ENCODE measurements at regions not wholly inside any gene's neighbourhood (a gene's known extent, or its start where the extent isn't known, plus 50 kb on each side); places are given as distances from the start of the nearest gene placed in this dataset.
"Not testable (repeated sequence)": the region's sequence is repeated elsewhere in the genome, so short reads cannot be mapped to it uniquely, and the experiment has no call there.

DNA sequence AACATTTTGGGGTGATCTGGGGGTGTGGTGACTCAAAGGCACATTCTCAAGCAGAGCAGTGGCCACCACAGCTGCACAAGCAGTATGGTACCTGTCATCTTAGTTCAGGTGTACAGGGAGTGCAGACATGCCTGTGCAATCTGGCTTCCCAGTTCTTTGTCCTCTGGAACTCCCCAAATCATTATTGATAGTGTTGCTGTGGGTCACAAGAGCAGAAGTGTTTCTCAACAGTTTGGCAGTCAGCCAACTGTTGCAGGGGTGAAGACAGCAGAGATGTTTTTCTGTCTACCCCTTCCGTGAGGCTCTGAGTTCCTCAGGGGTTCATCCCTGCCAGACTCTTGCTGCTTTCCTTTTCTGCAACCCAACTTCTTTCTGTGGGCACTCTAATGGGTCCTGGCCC is 206.5 kb upstream of the ZSWIM2 start:
- DNase-seq = no peak

DNA sequence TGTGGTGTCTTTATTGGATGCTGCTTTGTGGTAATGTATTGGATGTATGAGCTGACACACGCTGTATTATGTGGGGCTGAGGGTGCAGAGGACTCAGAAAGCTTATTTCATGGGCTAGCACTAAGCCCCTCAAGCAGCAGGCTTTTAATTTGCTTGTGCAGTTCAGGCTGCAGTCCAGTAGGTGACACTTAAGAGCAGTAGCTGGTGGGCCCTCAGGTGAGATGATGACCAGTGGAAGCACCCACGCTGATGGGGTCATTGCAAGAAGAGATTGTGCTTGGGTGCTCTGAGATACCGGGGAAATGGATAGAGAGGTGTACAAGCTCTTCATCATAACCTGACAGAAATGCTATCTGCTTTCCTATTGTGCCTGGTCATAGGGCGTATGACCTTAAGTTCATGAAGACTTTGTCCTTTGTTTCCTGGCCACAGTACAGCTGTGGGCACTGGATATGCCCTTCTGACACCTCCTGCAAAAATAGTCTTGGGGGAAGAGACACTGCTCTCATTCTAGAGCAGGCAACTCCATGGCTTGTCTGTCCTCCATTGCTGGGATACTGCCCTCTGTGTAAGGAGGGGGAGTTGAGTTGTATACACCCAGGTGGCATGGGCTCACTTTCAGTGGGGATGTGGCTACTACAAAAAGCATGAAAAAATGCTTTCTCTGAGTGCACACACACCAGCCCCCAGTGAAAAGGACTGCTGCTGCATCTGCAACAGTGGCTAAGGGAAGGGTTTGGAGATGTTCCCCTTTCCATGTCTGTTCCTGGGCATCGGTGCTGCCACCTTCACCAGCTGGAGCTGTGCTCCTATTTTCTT is 205.7 kb upstream of the ZSWIM2 start:
- DNase-seq = no peak

DNA sequence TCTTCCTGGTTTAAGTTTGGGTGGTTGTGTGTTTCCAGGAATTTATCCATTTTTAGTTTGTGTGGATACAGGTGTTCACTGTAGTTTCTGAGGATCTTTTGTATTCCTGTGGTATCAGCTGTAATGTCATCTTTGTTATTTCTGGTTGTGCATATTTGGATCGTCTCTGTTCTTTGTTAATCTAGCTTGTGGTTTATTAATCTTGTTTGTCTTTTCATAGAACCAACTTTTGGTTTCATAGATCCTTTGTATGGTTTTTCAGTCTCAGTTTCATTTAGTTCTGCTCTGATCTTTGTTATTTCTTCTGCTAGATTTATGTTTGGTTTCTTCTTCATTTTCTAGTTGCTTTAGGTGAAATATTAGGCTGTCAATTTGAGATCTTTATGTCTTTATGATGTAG is 202.4 kb upstream of the ZSWIM2 start:
- no peak for DNase-seq

DNA sequence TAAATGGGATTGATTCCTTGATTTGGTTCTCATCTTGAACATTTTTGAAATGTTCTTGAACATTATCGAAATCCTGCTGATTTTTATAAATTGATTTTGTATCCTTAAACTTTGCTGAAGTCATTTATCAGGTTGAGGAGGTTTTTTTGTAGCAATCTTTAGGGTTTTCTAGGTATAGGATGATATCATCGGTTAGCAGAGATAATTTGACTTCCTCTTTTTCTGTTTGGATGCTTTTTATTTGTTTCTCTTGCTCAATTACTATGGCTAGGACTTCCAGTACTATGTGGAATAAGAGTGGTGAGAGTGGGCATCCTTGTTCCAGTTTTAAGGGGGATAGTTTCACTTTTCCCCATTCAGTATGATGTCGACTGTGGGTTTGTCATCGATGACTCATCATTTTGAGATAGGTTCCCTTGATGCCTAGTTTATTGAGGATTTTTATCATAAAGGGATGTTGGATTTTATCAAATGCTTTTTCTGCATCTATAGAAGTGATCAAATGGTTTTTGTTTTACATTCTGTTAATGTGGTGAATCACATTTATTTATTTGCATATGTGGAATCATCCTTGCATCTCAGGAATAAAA is 201.5 kb upstream of the ZSWIM2 start:
- DNase-seq = no peak

DNA sequence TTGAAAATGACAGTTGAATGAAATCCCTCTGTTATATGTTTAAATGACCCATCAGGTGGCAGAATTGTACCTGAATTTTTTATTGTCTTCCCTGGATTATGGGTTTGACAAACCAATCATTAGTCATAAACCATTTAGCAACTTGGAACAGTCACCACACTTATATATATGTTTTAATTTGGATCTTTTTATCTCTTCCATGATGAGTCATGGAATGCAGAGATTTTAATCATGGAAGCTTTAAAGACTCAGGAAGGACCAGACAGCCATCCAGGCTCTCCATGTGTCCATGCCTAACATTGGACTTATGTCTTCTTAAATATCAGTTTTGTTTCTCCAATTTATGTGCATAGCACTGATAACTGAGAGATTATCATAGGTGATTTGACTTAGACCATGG is 188.3 kb upstream of the ZSWIM2 start:
- no peak for DNase-seq

DNA sequence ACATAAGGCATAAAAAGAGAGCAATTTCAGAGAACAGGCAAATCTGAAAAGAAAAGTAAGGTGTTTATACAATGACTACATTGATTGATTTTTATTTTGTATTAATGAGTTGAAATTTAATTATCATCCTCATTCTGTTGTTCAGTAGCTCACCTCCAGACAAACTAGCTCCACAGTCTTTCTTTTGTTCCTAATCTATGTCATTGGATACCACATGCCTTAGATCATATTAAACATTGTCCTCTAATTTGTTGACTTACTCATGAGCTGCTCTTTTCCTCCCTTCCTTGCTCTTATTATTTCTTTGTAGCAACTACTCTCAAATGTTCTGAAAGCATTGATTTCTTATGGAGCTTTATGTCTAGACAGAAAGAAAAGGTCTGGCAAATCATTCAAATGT is 185.5 kb upstream of the ZSWIM2 start:
- DNase-seq = no peak

DNA sequence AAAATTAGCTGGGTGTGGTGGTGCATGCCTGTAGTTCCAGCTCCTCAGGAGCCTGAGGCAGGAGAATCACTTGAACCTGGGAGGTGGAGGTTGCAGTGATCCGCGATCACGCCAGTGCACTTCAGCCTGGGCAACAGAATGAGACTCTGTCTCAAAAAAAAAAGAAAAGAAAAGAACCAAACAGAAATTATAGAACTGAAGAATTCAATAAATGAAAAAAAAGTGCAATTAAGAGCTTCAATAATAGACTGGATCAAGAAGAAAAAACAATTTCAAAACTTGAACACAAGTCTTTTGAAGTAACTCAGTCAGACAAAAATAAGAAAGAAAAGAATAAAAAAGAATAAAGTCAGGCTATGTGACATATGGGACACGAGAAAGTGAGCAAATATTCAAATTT is 175.8 kb upstream of the ZSWIM2 start:
- DNase-seq = no peak

DNA sequence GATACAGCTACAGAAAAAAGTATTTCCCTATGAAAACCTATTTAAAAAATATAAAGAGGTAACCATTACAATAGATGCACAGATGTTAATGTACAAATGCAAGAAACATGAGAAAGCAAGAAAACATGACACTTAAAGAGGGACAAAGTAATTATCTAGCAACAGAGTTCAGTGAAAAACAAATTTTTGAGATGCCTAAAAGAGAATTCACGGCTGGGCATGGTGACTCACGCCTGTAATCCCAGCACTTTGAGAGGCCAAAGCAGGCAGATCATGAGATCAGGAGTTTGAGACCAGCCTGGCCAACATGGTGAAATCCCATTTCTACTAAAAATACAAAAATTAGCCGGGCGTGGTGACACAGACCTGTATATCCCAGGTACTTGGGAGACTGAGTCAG is 175.0 kb upstream of the ZSWIM2 start:
- DNase-seq = not testable (repeated sequence)

DNA sequence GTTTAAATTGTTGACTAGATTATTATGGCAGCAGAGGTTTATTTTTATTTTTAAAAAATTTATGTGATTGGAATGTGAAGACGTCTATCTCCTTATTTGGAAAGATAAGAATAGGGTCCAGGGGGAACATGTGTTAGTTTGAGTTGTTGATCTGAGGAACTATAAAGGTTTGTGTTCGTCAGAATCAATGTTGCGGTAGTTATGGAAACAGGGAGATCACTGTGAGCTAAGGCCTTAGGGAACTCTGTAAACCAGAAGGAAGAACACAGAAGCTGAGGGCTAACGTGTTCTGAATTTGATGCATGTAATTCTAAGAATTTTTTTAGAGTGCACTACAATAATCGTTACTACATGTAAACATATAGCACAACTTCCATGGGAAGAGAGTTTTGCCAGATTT is 168.5 kb upstream of the ZSWIM2 start:
- DNase-seq = no peak

DNA sequence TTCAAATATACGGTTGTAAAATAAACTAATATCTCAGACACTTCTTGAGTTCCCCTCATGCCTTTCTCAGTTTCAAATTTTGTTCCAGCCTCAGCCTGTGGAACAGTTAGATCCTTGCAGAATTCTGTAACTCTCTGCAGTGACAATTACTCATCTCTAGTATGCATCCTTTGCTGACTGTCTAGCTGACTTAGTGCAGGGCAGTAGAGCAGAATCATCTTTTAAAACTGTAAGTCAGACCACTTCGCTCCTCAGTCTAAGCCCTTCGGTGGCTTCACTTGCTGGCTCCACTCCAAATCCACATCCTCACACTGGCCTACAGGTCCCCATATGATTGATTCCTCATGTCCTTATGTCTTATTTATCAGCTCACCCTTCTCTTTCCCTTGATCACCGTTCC is 164.1 kb upstream of the ZSWIM2 start:
- DNase-seq = no peak

DNA sequence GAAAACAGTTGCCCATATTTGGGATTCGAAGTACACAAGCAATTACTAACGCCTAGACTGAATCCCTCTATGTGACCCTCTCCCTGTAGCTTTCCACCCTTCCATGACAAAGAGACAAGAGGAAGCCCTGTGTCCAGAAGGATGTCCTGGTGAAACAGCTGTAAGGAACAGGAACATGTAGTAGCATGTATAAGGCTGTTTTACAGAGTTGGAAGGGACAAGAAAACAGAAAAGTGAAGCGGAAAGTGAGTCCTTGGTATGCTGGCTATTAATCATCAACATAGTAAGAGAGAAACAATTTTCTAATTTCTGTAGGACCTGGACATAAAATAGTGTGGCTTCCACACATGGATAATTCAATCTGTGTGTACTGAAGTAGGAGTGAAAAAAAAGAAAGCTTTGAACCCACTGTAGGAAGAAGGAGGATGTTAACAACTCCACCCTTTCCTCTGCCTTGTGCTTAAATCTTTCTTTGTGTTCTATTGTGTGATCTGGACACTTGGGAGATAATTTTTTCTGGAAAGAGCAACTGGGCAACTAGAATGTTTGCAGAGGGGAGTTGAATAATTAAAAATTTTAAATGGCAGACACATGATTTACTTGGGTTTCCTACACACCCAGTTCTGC is 162.3 kb upstream of the ZSWIM2 start:
- no peak for DNase-seq

DNA sequence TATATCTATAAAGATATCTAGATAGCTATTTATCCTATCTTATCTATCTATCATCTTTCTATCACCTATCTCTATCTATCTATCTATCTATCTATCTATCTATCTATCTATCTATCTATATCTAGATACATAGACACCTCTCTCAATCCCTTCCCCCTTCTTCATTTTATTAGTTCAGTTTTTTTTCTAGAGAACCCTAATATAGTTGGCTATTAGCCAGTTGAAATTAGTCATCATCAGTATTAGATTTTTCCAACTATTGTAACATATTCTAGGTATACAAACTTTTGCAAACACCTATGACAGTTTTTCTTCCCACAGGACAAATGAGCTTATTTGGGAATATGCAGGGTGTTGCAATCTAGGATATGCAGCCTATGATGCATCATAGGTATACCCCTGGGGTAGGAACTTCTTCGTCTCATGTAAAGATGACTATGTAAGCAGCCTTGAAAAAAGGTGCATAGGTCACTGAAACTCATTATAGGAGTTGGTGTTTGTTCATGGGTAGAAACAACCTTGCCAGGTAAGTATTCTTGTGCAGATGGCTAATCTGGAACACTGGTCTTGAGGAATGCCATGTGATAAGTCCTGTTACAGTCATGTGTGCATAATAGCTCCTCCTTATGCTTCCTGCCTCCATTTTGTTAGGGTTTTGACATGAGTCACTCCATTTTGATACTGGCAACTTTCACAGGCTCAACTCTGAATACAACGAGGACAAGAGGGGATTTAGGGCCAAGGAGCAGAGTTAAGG is 160.7 kb upstream of the ZSWIM2 start:
- DNase-seq = no peak

DNA sequence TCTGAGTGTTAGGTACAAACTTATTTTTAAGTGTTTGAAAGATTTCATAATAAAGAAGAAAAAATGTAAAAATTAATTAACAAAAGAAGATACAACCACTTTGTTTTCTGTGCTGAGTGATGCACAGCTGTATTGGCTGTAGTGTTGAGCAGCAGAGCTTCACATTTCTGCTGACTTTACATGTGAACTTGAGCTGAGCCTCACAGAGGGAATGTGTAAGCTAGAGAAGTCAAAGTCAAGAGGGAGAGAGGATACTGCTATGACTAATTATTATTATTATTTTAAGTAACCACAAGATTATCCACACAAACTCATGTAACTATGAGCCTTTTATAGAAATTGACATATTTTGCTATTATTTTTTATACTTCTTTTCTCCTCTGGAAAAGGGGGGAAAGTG is 159.1 kb upstream of the ZSWIM2 start:
- no peak for DNase-seq

DNA sequence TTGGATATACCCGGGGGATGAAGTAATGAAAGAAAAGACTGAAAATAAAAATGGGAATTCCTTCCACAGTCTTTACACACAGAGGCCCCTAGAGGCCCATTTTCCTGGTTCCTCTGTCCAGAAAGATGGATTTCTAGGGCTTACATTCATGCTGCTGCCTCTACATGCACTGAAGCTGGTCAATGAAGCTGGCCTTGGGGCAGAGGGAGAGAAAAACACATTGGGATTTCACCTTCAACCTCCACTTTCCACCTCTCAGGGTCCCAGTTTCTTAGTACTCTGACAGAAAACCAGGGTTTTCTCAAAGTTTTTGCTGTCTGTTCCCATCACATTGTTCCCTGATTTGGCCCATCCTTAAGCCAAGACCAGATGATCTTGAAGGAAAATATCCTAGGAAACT is 154.6 kb upstream of the ZSWIM2 start:
- DNase-seq = no peak

DNA sequence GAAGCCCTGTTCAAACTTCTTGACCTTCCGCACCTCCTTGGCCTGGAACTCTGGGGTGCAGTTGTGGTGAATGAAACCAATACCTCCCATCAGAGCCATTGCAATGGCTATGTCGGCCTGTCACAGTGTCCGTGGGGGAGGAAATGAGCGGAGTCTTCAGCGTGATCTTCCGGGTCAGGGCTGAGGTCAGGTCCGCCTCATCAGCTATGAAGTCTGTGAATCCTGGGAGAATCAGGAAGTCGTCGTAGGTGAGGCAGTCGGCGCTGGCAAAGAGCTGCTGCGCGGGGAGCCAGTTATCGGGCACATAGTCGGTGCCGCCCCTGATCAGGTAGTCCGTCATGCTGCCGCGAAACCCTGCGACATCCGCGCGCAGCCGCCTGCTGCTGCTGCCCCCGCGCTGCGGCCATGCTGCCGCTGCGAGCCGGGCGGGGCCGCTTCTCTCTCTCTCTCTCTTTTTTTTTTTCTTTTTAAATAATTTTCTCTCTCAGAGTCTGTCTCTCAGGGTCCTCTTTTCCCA is 154.1 kb upstream of the ZSWIM2 start:
- no peak for DNase-seq

DNA sequence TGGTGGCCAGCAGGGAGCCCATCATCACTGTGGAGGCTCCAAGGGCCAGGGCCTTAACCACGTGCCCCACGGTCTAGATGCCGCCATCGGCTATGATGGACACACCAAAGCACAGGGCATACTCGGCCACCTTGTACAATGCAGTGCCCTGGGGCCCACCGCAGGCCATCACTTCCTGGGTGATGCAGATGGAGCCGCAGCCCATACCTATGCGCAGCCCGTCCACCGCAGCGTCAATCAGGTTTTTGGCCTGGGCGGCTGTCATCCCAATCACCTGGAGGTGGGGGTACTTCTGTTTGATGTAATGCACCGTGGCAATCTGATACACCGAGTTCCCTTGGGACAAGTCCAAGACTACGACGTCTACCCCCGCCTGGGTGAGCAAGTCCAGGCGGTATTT is 153.3 kb upstream of the ZSWIM2 start:
- no peak for DNase-seq

DNA sequence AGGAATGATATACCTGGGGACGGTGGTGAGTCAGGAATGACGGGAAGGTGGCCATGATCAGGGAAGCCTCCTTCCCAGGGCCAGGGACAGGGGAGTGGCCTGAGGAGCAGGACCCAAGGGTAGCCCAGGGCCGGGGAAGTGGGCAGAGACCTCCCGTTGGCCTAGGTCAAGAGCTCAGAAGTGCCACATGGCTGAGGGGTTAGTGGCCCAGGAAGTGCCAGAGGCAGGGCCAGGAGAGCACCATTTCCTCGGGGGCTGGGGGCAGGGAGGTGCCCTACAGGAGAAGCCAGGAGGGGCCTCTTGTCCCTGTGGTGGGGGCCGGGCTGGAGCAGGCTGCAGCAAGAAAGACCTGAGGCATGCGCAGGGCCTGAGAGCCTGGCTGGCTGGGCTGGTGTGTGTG is 152.3 kb upstream of the ZSWIM2 start:
- DNase-seq = no peak

DNA sequence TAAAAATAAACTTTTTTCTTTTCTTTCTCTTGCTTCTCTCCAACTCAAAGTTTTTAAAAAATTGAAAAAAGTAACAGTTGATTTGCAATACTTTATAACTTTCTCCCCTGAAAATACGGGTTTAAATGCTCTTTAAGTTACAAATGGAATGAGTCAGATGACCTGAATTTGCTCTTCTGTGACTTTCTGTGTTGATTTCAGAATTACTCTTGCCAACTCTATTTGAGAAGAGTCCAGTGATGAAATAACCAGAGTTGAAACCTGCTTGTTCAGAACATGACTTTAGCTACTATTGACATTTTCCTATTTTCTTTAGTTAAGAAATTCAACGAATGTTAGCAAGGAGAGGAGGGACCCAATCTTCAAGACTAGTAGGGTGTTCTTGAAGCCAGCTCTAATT is 146.1 kb upstream of the ZSWIM2 start:
- no peak for DNase-seq

DNA sequence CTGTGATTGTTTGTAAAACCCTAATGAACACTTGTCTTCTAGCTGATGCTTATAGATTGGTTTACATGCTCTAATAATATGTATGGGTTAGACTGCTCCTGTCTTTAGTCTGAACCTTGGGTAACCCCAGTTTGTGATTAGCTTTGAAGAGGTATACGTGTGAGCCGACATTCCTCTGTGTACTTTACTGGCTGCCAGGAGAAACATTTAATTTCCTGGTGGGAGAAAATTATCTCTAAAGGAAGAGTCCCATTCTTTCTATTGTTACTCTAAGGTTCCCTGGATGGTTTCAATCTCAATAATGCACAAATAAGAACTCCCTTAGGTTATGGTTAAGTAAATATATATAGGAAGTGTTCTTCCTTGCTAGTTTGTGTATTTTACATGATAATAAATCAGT is 143.6 kb upstream of the ZSWIM2 start:
- no peak for DNase-seq

DNA sequence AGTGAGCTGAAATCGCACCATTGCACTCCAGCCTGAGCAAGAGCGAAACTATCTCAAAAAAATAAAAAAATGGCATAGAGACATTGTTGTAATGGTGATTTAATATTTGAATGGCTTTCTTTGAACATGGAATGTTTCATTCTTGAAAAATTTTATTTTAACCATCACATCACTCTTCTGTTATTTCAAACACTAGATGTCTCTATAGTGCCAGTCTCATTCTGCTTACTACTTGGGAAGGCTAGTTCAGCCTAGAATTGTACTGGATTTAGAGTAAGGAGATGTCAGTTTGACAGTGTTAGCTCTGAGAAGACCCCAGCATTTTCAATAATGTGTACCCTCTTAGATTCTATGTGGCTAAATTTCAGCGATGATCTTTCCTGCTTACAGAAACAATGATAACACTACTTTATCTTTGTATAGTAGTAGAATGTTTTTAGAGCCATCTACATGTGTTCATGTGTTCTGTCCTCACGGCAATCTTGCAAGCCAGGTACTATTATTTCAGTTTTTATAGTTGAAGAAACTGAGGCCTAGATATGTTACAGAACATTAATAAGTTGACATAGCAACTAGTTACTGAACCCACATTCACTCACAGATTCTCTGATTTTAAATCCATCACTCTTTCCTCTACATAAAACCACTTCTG is 142.9 kb upstream of the ZSWIM2 start:
- no peak for DNase-seq

DNA sequence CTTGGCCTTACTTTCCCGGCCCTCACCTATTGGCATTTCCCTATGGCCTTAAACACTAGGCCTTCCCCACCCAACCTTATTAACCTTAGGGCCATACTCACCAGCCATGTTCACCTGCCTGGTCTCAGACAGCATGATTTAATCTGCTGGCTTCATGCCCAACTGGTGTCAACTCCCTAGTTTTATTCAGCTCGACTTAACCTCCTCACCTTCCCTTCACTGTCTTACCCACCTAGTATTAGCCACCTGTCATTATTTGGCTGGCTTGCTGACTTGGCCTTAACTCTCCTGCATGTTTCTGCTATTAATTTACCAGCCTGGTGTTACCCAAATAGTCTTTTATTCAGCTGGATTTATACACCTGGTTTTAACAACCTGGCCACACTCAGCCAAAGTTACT is 136.0 kb upstream of the ZSWIM2 start:
- DNase-seq = no peak

DNA sequence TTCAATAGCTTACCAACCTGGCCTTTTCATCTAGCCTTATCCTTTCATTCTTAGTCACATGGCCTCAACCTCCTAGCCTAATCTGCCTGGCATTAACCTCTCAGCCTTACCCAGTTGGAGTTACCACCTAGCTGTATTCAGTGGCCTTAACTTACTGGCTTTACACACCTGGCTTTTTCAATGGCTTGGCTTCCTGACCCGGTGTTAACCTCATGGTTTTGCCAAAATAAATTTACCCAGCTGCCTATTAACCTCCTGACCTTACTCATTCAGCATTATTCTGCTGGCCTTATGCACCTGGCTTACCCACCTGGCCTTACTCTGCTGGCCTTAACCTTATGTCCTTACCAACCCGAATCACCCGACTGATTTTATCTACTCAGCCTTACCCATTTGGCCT is 135.5 kb upstream of the ZSWIM2 start:
- no peak for DNase-seq

Data from NCI-H1694 (cell line).